IMR-90 (cell line): ENCODE measurements at regions not wholly inside any gene's neighbourhood (a gene's known extent, or its start where the extent isn't known, plus 50 kb on each side); places are given as distances from the start of the nearest gene placed in this dataset.
"Not testable (repeated sequence)": the region's sequence is repeated elsewhere in the genome, so short reads cannot be mapped to it uniquely, and the experiment has no call there.

Experiments used
- ATAC-seq: fragments of 200-7000 bp; cut with Tn5 transposase; 2 replicates; pipeline ENCODE4 v1.9.1; 2020; ENCODE audit warnings: low read depth, mild to moderate bottlenecking, moderate library complexity
- BruUV-seq: library from RNA; stranded (reverse); fragments of 400-500 nt; replicated peaks from 2 replicates; lab custom pipeline; 2021; lab: Mats Ljungman, UMichigan
- CTCF ChIA-PET: fragments of 300-600 bp; formaldehyde crosslinking; extraction: SDS; loops from one replicate; lab custom pipeline; 2021; ENCODE audit warnings: antibody characterized with exemption; lab: Yijun Ruan, JAX
- POLR2A ChIA-PET: fragments of 300-600 bp; sonication (Branson Sonifier 250); formaldehyde crosslinking; loops from one replicate; lab custom pipeline; 2022; ENCODE audit warnings: antibody characterized with exemption; ENCODE audit not compliant: unreplicated experiment; lab: Charles Lee
- DNase-seq: peaks from one replicate; pipeline ENCODE4 v3.0.0; 2013
- H2AFZ ChIP-seq: replicated peaks from 2 replicates; pipeline ENCODE3; 2013; ENCODE audit warnings: low read length, mild to moderate bottlenecking; ENCODE audit not compliant: poor library complexity
- H2AK5ac ChIP-seq: 2 replicates; pipeline ENCODE4 v1.6.1; 2013; ENCODE audit warnings: low read depth, low read length, inconsistent platforms
- H2AK9ac ChIP-seq: replicated peaks from 2 replicates; pipeline ENCODE3; 2013; ENCODE audit warnings: mild to moderate bottlenecking, low read depth, low read length, moderate library complexity; ENCODE audit not compliant: poor library complexity
- H2BK120ac ChIP-seq: 2 replicates; pipeline ENCODE4 v1.6.1; 2013; ENCODE audit warnings: low read depth, low read length, inconsistent platforms
- H2BK15ac ChIP-seq: 3 replicates; pipeline ENCODE4 v1.6.1; 2013; ENCODE audit warnings: low read depth, low read length, inconsistent platforms
- H2BK20ac ChIP-seq: 2 replicates; pipeline ENCODE4 v1.6.1; 2013; ENCODE audit warnings: low read depth, mild to moderate bottlenecking, inconsistent platforms, low read length, moderate library complexity
- H2BK5ac ChIP-seq: 2 replicates; pipeline ENCODE4 v1.6.1; 2013; ENCODE audit warnings: mild to moderate bottlenecking, low read depth, low read length, inconsistent platforms; ENCODE audit not compliant: poor library complexity, severe bottlenecking
- H3K14ac ChIP-seq: replicated peaks from 2 replicates; pipeline ENCODE4 v1.6.1; 2013; ENCODE audit warnings: low read depth, low read length, inconsistent platforms
- H3K18ac ChIP-seq: 2 replicates; pipeline ENCODE4 v1.6.1; 2013; ENCODE audit warnings: low read depth, low read length, control low read depth
- H3K23ac ChIP-seq: 2 replicates; pipeline ENCODE4 v1.6.1; 2013; ENCODE audit warnings: low read depth, low read length, inconsistent platforms
- H3K27ac ChIP-seq: 2 replicates; pipeline ENCODE4 v1.5.1; 2013; ENCODE audit warnings: mild to moderate bottlenecking, control low read depth, low read length; ENCODE audit not compliant: insufficient read depth
- H3K27me3 ChIP-seq: 2 replicates; pipeline ENCODE4 v1.6.1; 2013; ENCODE audit warnings: low read length; ENCODE audit not compliant: control insufficient read depth, insufficient read depth
- H3K36me3 ChIP-seq: 2 replicates; pipeline ENCODE4 v1.6.1; 2013; ENCODE audit warnings: low read length, mixed read lengths; ENCODE audit not compliant: control insufficient read depth, insufficient read depth
- H3K4ac ChIP-seq: 2 replicates; pipeline ENCODE4 v1.6.1; 2013; ENCODE audit warnings: low read depth, low read length, inconsistent platforms
- H3K4me1 ChIP-seq: 2 replicates; pipeline ENCODE4 v1.6.1; 2013; ENCODE audit warnings: low read length, mixed read lengths; ENCODE audit not compliant: control insufficient read depth, insufficient read depth
- H3K4me2 ChIP-seq: 2 replicates; pipeline ENCODE4 v1.6.1; 2013; ENCODE audit warnings: low read depth, mild to moderate bottlenecking, control low read depth, low read length, moderate library complexity
- H3K4me3 ChIP-seq: 2 replicates; pipeline ENCODE4 v1.5.1; 2013; ENCODE audit warnings: low read depth, mild to moderate bottlenecking, control low read depth, low read length, moderate library complexity; ENCODE audit not compliant: insufficient read depth
- H3K56ac ChIP-seq: 2 replicates; pipeline ENCODE4 v1.6.1; 2013; ENCODE audit warnings: low read length, inconsistent platforms; ENCODE audit not compliant: insufficient read depth; ENCODE audit errors: extremely low read depth
- H3K79me1 ChIP-seq, 2 experiments: 2 replicates each; pipeline ENCODE4 v1.6.1; 2013; ENCODE audit warnings: low read length in 2 of 2, inconsistent platforms in 1 of 2, low read depth in 1 of 2
- H3K9ac ChIP-seq: 2 replicates; pipeline ENCODE4 v1.6.1; 2013; ENCODE audit warnings: low read depth, low read length, control low read depth
- H3K9me1 ChIP-seq: 2 replicates; pipeline ENCODE4 v1.6.1; 2013; ENCODE audit warnings: low read length, inconsistent platforms; ENCODE audit not compliant: insufficient read depth
- H3K9me3 ChIP-seq: 2 replicates; pipeline ENCODE4 v1.6.1; 2013; ENCODE audit warnings: low read length; ENCODE audit not compliant: control insufficient read depth, insufficient read depth
- H4K20me1 ChIP-seq: 2 replicates; pipeline ENCODE4 v1.6.1; 2013; ENCODE audit warnings: low read length, inconsistent platforms; ENCODE audit not compliant: insufficient read depth
- H4K5ac ChIP-seq: 2 replicates; pipeline ENCODE4 v1.6.1; 2013; ENCODE audit warnings: mild to moderate bottlenecking, low read depth, low read length, control low read depth
- H4K8ac ChIP-seq, 2 experiments: 2 replicates each; pipeline ENCODE4 v1.6.1; 2013; ENCODE audit warnings: low read depth in 2 of 2, low read length in 2 of 2, control low read depth in 1 of 2, inconsistent platforms in 1 of 2
- H4K91ac ChIP-seq: 2 replicates; pipeline ENCODE4 v1.6.1; 2013; ENCODE audit warnings: low read depth, low read length, inconsistent platforms; ENCODE audit not compliant: insufficient read depth
- WGBS, 2 experiments: methylation state at CpG; one replicate each; pipeline versions ENCODE4 v1.1.5 to v1.1.7; 2013; ENCODE audit warnings: missing lambda C conversion rate in 2 of 2; ENCODE audit not compliant: insufficient read length in 1 of 2; ENCODE audit errors: extremely low coverage in 2 of 2; 5-methylcytosine and 5-hydroxymethylcytosine counted together
- dilution Hi-C: fragments of 300-500 bp; cut with HindIII; formaldehyde crosslinking; loops from one replicate; pipeline ENCODE4 v1.14.3; 2018; ENCODE audit warnings: low sequenced_read_pairs; ENCODE audit not compliant: unreplicated experiment
- in situ Hi-C: fragments of 300-500 bp; cut with MboI; formaldehyde crosslinking; loops from 3 replicates; pipeline ENCODE4 v1.14.3; 2019; ENCODE audit warnings: low sequenced_read_pairs, inconsistent platforms, mixed read lengths
- intact Hi-C: fragments of 100-400 bp; cut with micrococcal nuclease; formaldehyde crosslinking; loops from 2 replicates; pipeline ENCODE4 v1.10.0; 2022

- H2AK5ac ChIP-seq, H4K91ac ChIP-seq, H3K56ac ChIP-seq, H4K5ac ChIP-seq, H2BK120ac ChIP-seq, POLR2A ChIA-PET, H3K9me3 ChIP-seq, H2AK9ac ChIP-seq, dilution Hi-C loops, H3K4me1 ChIP-seq, H3K27ac ChIP-seq, H3K4me3 ChIP-seq, H3K14ac ChIP-seq, intact Hi-C loops, H3K9me1 ChIP-seq, H3K4me2 ChIP-seq, BruUV-seq, H4K20me1 ChIP-seq, in situ Hi-C loops, H3K23ac ChIP-seq, H4K8ac ChIP-seq, H2AFZ ChIP-seq, H3K79me1 ChIP-seq, H2BK20ac ChIP-seq, H3K27me3 ChIP-seq, H3K36me3 ChIP-seq, CTCF ChIA-PET, DNase-seq, H3K4ac ChIP-seq, H3K18ac ChIP-seq, H3K9ac ChIP-seq, H2BK5ac ChIP-seq, H2BK15ac ChIP-seq: not testable (repeated sequence)
- WGBS, 2 experiments: no CpG with 5 or more reads among the region's 75 CpGs
- peak; percentile 88 for ATAC-seq
These were observed 89.2 kb downstream of the LIMS3 start for GRCh38 chr2:109987458-109988345.

GRCh38 chr2:109999395-109999794 lies 100.9 kb downstream of the LIMS3 start:
- H3K56ac ChIP-seq, in situ Hi-C loops, H3K18ac ChIP-seq, H4K8ac ChIP-seq, H3K4me3 ChIP-seq, H3K4me2 ChIP-seq, H2BK15ac ChIP-seq, H4K20me1 ChIP-seq, H3K9me1 ChIP-seq, H2AFZ ChIP-seq, ATAC-seq, H3K79me1 ChIP-seq, H3K27me3 ChIP-seq, H3K9me3 ChIP-seq, BruUV-seq, H3K14ac ChIP-seq, H4K91ac ChIP-seq, POLR2A ChIA-PET, H2AK5ac ChIP-seq, dilution Hi-C loops, H3K9ac ChIP-seq, intact Hi-C loops, DNase-seq, H3K23ac ChIP-seq, CTCF ChIA-PET, H3K36me3 ChIP-seq, H2BK120ac ChIP-seq, H4K5ac ChIP-seq, H3K4ac ChIP-seq, H3K27ac ChIP-seq, H2BK20ac ChIP-seq, H2BK5ac ChIP-seq, H2AK9ac ChIP-seq, H3K4me1 ChIP-seq: not testable (repeated sequence)
